ENCODE measurements at regions not wholly inside any gene's neighbourhood (a gene's known extent, or its start where the extent isn't known, plus 50 kb on each side); places are given as distances from the start of the nearest gene placed in this dataset.

- H3K4me3 ChIP-seq (ENCODE audit: low read depth, low read length) = no peak overlapping the region
- in situ Hi-C loops (cut with HindIII; ENCODE audit: low sequenced_read_pairs) = no loop called here
- no peak for TF ChIP-seq CTCF (IDR thresholded peaks at IDR 0.05; ENCODE audit: low read depth, low read length, missing control alignments)
- DNase-seq (ENCODE audit: low read depth) = no peak
Measured at GRCh38 chr11:122512688-122513087, 142.8 kb upstream of the UBASH3B start.

GRCh38 chr11:122509899-122510298, 145.6 kb upstream of the UBASH3B start:
- no peak for TF ChIP-seq CTCF (IDR thresholded peaks at IDR 0.05; ENCODE audit: low read depth, low read length, missing control alignments)
- H3K4me3 ChIP-seq (ENCODE audit: low read depth, low read length) = no peak overlapping the region
- in situ Hi-C loops (cut with HindIII; ENCODE audit: low sequenced_read_pairs) = no loop called here
- DNase-seq (ENCODE audit: low read depth) = no peak

GRCh38 chr11:122509091-122509490, 146.4 kb upstream of the UBASH3B start:
- TF ChIP-seq CTCF (IDR thresholded peaks at IDR 0.05; ENCODE audit: low read depth, low read length, missing control alignments) = no peak
- no peak for DNase-seq (ENCODE audit: low read depth)
- in situ Hi-C loops (cut with HindIII; ENCODE audit: low sequenced_read_pairs) = no loop called here
- no peak overlapping the region for H3K4me3 ChIP-seq (ENCODE audit: low read depth, low read length)

- peak; percentile 91 for TF ChIP-seq CTCF (IDR thresholded peaks at IDR 0.05; ENCODE audit: low read depth, low read length, missing control alignments)
- H3K4me3 ChIP-seq (ENCODE audit: low read depth, low read length) = no peak overlapping the region
- DNase-seq (ENCODE audit: low read depth) = peak; percentile 83
- in situ Hi-C loops (cut with HindIII; ENCODE audit: low sequenced_read_pairs) = no loop called here
Measured at GRCh38 chr11:122505304-122506006, 150.1 kb upstream of the UBASH3B start.

GRCh38 chr11:122494221-122494620, 161.3 kb upstream of the UBASH3B start:
- in situ Hi-C loops (cut with HindIII; ENCODE audit: low sequenced_read_pairs) = loop anchor here (25.0 kb wide), 1 partner anchor 857 kb away; no protein-coding TSS in a partner anchor
- DNase-seq (ENCODE audit: low read depth) = no peak
- TF ChIP-seq CTCF (IDR thresholded peaks at IDR 0.05; ENCODE audit: low read depth, low read length, missing control alignments) = no peak
- H3K4me3 ChIP-seq (ENCODE audit: low read depth, low read length) = no peak overlapping the region

GRCh38 chr11:122491509-122491908, 164.0 kb upstream of the UBASH3B start:
- TF ChIP-seq CTCF (IDR thresholded peaks at IDR 0.05; ENCODE audit: low read depth, low read length, missing control alignments) = no peak
- no peak overlapping the region for H3K4me3 ChIP-seq (ENCODE audit: low read depth, low read length)
- DNase-seq (ENCODE audit: low read depth) = no peak
- in situ Hi-C loops (cut with HindIII; ENCODE audit: low sequenced_read_pairs) = loop anchor here (25.0 kb wide), 1 partner anchor 854 kb away; no protein-coding TSS in a partner anchor

Data from astrocyte of the cerebellum (primary cell).